Stomach (tissue), 8 donors: ENCODE measurements at regions not wholly inside any gene's neighbourhood (a gene's known extent, or its start where the extent isn't known, plus 50 kb on each side); places are given as distances from the start of the nearest gene placed in this dataset.

Experiments
- DNase-seq, 2 donors: peaks; one replicate each; pipeline versions ENCODE4 v3.0.0 to v3.0.0-alpha.2; 2013 to 2019
- H3K27ac ChIP-seq, 5 donors: fragments of 200-600 bp in 4 of 5; sonication (generic) in 4 of 5; one replicate each; pipeline ENCODE4 v1.5.1; 2013 to 2019; ENCODE audit warnings: mild to moderate bottlenecking in 1 of 5, moderate library complexity in 1 of 5
- H3K27me3 ChIP-seq, 3 donors: fragments of 200-600 bp; sonication (generic); one replicate each; pipeline ENCODE4 v1.5.1; 2017 to 2019; ENCODE audit warnings: mixed run types in 1 of 3
- H3K36me3 ChIP-seq, 4 donors: fragments of 200-600 bp; sonication (generic); 1 replicate in 3 of 4; 2 replicates in 1 of 4; pipeline ENCODE4 v1.5.1; 2016 to 2019
- H3K4me1 ChIP-seq, 4 donors: fragments of 200-600 bp; sonication (generic); one replicate each; pipeline ENCODE4 v1.5.1; 2016 to 2019
- H3K4me3 ChIP-seq, 4 donors: fragments of 200-600 bp; sonication (generic) in 3 of 4; one replicate each; pipeline ENCODE4 v1.5.1; 2016 to 2019; ENCODE audit warnings: mild to moderate bottlenecking in 1 of 4
- H3K9me3 ChIP-seq, 4 donors: fragments of 200-600 bp; sonication (generic); one replicate each; pipeline ENCODE4 v1.5.1; 2016 to 2019
- CTCF ChIP-seq, 7 experiments: fragments of 450-650 bp in 4 of 7; fragments of 200-600 bp in 3 of 7; sonication (generic) in 3 of 7; IDR thresholded peaks; one replicate each; pipeline ENCODE4 v1.5.1; 2016 to 2019; ENCODE audit warnings: antibody characterized with exemption in 7 of 7, control low read depth in 2 of 7, mild to moderate bottlenecking in 1 of 7
- EP300 ChIP-seq: sonication (generic); formaldehyde crosslinking; IDR thresholded peaks from one replicate; pipeline ENCODE4 v1.6.1; 2017; ENCODE audit warnings: antibody characterized with exemption
- POLR2A ChIP-seq, 4 donors: fragments of 450-650 bp; IDR thresholded peaks; one replicate each; pipeline ENCODE4 v1.6.1; 2016; ENCODE audit warnings: antibody characterized with exemption in 4 of 4, control low read depth in 2 of 4, mild to moderate bottlenecking in 1 of 4, moderate library complexity in 1 of 4
- POLR2AphosphoS5 ChIP-seq, 3 donors: sonication (generic); formaldehyde crosslinking; IDR thresholded peaks; one replicate each; pipeline ENCODE4 v1.6.1; 2016; ENCODE audit warnings: antibody characterized with exemption in 3 of 3
- WGBS, 5 donors: extraction: QIAGEN DNeasy Blood & Tissue Kit in 3 of 5; methylation state at CpG; one replicate each; pipeline versions ENCODE4 v1.1.5 to v1.1.7; 2013 to 2018; 5-methylcytosine and 5-hydroxymethylcytosine counted together
- intact Hi-C: fragments of 100-400 bp; cut with DNase I; formaldehyde crosslinking; loops from one replicate; pipeline ENCODE4 v1.15.1; 2023; ENCODE audit warnings: low total_unique reads
- donor health status: healthy with polysubstance abuse.
- donor health status: Bipolar disorder and iron deficiency.
- donor health status: healthy.

- TF ChIP-seq POLR2A (IDR thresholded peaks at IDR 0.05) (no peak), POLR2AphosphoS5 (IDR thresholded peaks at IDR 0.05) (no peak), CTCF (IDR thresholded peaks at IDR 0.05) (no peak), EP300 (no peak)
- Histone ChIP-seq H3K4me1 (peaks cover 0 to 7% (median 0%) of the 10 kb centered on the region in 4 donors), H3K9me3 (no peaks in the 10 kb centered on the region), H3K4me3 (no peak overlapping the region), H3K27me3 (no peaks in the 10 kb centered on the region), H3K36me3 (no peaks in the 10 kb centered on the region), H3K27ac (no peak overlapping the region)
- no peak for DNase-seq
- intact Hi-C loops, result no loop called here
- WGBS, 5 donors, result 85 to 98% (median 88%) methylated on average over 7 of the region's 7 CpGs
Measured at GRCh38 chr15:96692826-96693225, 362.3 kb downstream of the NR2F2 start.

- H3K4me1 ChIP-seq, result peaks cover 0 to 7% (median 0%) of the 10 kb centered on the region in 4 donors
- no peak overlapping the region for H3K4me3 ChIP-seq
- 66 to 89% (median 71%) methylated on average over 2 of the region's 2 CpGs for WGBS, 5 donors
- H3K36me3 ChIP-seq, result no peaks in the 10 kb centered on the region
- intact Hi-C loops, result no loop called here
- TF ChIP-seq POLR2AphosphoS5 (IDR thresholded peaks at IDR 0.05) (no peak), POLR2A (IDR thresholded peaks at IDR 0.05) (no peak), EP300 (no peak), CTCF (IDR thresholded peaks at IDR 0.05) (no peak)
- no peak overlapping the region for H3K27ac ChIP-seq
- no peaks in the 10 kb centered on the region for H3K27me3 ChIP-seq
- H3K9me3 ChIP-seq, result no peaks in the 10 kb centered on the region
- DNase-seq, result no peak
Measured at GRCh38 chr15:96693515-96693914, 363.0 kb downstream of the NR2F2 start.

- no peaks in the 10 kb centered on the region for H3K27me3 ChIP-seq
- intact Hi-C loops, result no loop called here
- no peaks in the 10 kb centered on the region for H3K36me3 ChIP-seq
- H3K4me3 ChIP-seq, result no peak overlapping the region
- TF ChIP-seq POLR2AphosphoS5 (IDR thresholded peaks at IDR 0.05) (no peak), POLR2A (IDR thresholded peaks at IDR 0.05) (no peak), CTCF (IDR thresholded peaks at IDR 0.05) (no peak), EP300 (no peak)
- peaks cover 0 to 7% (median 0%) of the 10 kb centered on the region in 4 donors for H3K4me1 ChIP-seq
- H3K27ac ChIP-seq, result no peak overlapping the region
- no peak for DNase-seq
- H3K9me3 ChIP-seq, result no peaks in the 10 kb centered on the region
- WGBS, 5 donors, result 57 to 68% (median 61%) methylated on average over 4 of the region's 4 CpGs
Measured at GRCh38 chr15:96693990-96694517, 363.6 kb downstream of the NR2F2 start.

GRCh38 chr15:96695426-96695825, 364.9 kb downstream of the NR2F2 start:
- no peak for TF ChIP-seq POLR2A (IDR thresholded peaks at IDR 0.05)
- no peak for TF ChIP-seq EP300
- no peak for TF ChIP-seq POLR2AphosphoS5 (IDR thresholded peaks at IDR 0.05)
- no peak for TF ChIP-seq CTCF (IDR thresholded peaks at IDR 0.05)
- H3K36me3 ChIP-seq, result no peaks in the 10 kb centered on the region
- H3K4me1 ChIP-seq, result peaks cover 0 to 7% (median 0%) of the 10 kb centered on the region in 4 donors
- no peaks in the 10 kb centered on the region for H3K9me3 ChIP-seq
- no peak for DNase-seq
- H3K27ac ChIP-seq, result no peak overlapping the region
- intact Hi-C loops, result no loop called here
- no peak overlapping the region for H3K4me3 ChIP-seq
- H3K27me3 ChIP-seq, result no peaks in the 10 kb centered on the region
